Cerebellar cortex (tissue), 1 donor: ENCODE measurements at regions not wholly inside any gene's neighbourhood (a gene's known extent, or its start where the extent isn't known, plus 50 kb on each side); places are given as distances from the start of the nearest gene placed in this dataset.
"Not testable (repeated sequence)": the region's sequence is repeated elsewhere in the genome, so short reads cannot be mapped to it uniquely, and the experiment has no call there.

Experiments
- DNase-seq: peaks from one replicate; pipeline ENCODE4 v3.0.0-alpha.2; 2015; ENCODE audit warnings: low spot score

DNA sequence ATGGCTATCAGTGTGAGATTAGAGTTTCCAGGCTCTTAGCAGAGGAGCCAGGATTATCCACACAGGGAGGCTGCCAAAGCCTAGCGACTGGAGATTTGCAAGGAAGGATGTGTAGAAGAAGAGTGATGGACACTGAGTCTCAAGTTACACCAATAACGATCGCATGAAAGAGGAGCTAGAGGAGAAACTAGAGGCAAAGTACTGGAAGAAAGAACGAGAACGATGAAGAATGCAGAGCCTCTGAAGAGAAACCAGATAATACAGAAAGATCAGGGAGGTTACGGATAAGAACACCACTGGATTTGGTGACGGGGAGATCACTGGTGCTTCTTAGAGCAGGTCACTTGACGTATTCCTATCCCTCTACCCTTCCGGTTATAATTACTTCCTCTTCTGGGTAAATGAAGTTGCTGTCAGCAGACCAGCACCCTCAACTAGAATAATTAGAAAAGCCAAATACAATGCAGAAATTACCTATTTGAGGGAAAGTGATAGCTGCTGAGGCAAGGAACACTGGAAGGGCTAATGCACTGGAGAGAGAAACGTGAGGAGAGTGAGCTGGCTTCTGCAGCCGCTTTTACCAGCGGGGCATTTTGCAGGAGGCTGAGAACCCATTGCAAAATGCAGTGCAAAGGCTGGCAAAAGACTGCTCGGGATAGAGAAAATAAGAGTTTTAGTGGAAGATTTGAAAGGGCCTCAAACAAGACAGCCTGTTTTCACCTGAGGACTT lies 93.1 kb upstream of the HIF1A start:
- no peak for DNase-seq

DNA sequence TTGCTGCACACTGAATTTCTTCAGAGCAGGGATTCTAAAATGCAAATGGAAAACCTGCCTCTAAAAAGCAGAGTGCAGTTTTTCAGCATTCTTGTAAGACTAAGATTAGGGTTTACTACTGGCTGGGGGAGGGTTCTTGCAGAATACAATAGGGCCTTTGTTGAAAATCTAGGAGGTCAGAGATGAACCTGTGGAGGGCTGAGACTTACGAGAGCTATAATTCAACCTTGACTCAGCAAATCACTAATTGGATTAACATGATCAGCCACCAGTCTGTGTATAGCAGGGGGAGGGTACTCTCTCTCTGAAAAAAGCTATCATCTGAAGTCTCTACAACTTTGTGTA lies 92.6 kb upstream of the HIF1A start:
- DNase-seq: no peak

DNA sequence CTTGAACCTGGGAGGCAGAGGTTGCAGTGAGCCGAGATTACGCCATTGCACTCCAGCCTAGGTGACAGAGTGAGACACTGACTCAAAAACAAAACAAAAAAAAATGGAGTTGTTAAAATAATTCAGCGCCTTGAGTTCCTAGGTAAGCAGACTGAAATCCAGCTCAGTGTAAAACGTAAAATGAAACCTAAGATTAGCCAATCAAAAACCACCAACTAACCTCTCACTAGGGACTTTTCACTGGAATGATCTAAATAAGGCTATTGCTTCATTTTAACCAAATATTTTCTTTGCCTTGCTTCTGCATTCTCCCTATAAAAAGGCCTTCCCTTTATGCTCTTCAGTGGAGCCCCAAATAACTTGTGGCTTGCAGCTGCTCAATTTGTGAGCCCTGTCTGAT lies 91.6 kb upstream of the HIF1A start:
- no peak for DNase-seq

- DNase-seq: no peak
These were observed 87.6 kb upstream of the HIF1A start for GRCh38 chr14:61607570-61608244.

DNA sequence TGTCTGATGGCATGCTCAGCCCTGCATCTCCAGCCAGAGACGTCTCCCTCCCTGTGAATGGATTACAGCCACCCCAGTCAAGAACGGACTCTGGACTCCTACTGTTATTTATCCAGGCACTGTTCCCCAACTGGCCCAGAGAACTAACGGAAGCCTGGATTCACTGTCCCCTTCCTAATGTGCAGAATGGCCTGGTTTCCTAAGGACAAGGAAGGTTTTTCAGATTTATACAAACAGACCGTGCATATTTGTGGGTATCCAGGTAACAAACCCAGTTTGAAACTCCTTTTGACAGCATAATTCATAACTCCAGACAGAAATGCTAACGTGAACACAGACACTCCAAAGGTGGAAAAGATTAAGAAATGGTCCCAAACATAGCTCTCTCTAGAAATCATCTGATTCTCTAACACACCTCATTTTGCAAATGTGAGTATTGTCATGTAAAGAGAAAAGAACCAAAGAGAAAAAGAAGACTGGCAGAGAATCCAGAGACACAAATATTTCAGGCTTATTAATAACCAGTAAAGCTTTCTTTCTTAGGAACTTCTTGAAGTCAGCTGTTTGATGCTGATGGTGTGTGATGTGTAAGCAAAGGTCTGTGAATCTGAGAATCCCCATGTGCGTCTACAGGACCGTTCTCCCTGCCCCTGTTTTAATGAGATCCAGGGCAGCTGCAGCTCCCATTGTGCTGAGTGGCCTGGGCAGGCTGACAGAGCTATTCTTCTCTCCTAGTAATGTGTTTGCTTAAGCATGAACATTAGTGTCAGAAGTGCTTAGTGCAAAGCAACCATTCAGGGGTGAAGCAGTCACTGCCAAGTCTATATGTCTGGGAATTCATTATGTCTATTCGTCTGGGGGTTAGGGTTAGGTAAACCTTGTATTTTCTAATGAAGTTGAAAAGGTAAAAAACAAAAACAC lies 86.8 kb upstream of the HIF1A start:
- DNase-seq: peak; percentile 92

- peak; percentile 83 for DNase-seq
These were observed 86.0 kb upstream of the HIF1A start for GRCh38 chr14:61609191-61609843.

- no peak for DNase-seq
These were observed 85.4 kb upstream of the HIF1A start for GRCh38 chr14:61609884-61610283.

DNA sequence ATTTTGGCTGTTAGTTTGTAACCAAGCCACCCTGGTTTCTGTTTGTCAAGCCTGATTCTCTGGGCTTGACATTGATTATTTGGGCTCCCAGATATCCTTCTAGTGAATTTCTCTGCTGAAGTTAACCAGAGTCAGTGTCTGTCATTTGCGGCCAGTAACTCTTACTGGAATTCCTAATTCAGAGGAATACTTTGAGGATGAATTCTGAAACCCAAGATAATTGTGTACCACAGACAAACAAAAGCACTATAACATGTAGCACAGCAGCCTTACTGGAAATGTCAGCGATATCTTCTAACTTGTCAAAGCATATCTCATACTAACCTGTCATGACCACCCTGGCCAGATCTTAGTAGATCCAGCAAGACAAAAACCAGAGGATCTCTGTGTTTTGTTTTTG lies 84.4 kb upstream of the HIF1A start:
- no peak for DNase-seq

DNA sequence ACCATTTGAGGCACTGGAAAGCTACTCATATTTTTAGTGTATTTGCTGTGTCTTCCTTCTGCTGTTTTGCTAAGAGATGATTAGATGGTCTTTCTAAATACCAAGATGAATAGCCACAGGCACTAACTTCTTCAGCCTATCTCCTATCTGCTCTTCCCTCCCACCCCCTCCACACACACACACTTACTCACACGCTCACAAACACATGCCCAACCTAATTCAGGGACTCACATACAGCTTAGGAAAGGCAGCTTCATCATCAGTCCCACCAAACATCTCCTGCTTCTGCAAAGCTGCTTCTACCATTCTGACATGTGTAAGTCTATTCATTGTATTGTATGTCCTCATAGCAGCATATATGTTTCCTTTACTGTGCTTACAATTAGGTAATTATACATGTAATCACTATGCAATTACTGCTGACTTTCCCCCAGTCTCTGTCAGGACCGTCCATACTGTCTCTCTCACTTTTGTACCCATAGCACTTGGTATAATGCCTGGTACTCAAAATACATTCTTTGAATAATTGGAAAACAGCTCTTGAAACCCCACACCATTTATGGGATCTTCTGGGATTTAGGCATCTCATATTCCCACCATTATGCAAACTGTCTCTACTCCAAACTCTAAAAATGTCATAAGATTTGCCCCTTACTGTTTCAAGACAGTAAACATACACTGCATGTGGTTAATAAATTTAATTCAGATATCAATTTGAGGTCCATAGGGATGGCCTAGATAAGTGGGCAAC lies 83.3 kb upstream of the HIF1A start:
- DNase-seq: no peak

DNA sequence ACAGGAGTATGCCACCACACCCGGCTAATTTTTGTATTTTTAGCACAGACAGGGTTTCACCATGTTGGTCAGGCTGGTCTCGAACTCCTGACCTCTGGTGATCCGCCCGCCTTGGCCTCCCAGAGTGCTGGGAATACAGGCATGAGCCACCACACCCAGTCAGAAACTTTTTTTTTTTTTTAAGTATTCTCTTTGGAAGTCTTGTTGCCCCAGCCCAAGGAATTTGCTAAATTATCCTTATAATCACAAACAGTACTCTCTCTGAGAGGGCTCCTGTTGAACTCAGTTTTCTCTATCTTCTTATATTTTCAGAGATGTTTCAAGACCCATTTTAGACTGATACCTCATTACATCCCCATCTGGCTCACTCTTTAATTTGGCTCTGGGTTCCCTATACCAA lies 82.3 kb upstream of the HIF1A start:
- DNase-seq: not testable (repeated sequence)

- no peak for DNase-seq
These were observed 80.6 kb upstream of the HIF1A start for GRCh38 chr14:61614693-61615092.

DNA sequence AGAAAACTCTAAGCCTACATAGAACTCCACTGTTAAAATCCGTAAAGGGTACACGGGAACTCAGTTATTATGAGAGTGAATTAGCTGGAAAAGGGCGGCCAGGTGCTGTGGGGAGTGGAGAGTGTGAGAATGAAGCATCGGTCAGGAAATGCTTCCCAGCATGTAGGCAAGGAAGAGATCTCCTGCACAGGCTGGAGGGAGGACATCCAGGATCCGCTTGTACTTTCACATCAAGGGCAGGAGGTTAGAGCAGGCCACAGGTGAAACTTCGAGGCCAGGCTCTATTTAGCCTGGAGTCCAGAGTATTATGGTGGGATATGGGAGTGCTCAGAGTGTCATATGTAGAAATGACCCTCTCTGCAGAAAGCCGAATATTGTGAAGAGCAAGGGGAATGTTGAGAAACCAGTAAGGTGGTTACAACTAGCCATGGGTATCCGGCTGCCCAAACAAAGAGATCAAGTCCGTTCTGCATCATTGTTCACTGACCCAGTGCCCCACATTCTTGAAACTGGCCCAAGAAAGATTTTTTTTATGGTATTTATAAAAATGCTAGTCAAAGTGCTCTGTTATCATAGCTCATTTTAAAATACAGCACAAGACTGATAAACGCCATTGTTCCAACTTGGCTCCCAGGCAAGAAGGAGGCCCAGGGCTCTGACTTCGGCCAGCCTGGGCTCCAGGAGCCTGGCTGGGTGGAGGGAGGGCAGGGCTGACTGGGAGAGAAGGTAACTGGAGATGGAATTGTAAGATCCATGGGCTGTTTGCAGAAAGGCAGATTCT lies 79.4 kb upstream of the HIF1A start:
- DNase-seq: no peak

DNA sequence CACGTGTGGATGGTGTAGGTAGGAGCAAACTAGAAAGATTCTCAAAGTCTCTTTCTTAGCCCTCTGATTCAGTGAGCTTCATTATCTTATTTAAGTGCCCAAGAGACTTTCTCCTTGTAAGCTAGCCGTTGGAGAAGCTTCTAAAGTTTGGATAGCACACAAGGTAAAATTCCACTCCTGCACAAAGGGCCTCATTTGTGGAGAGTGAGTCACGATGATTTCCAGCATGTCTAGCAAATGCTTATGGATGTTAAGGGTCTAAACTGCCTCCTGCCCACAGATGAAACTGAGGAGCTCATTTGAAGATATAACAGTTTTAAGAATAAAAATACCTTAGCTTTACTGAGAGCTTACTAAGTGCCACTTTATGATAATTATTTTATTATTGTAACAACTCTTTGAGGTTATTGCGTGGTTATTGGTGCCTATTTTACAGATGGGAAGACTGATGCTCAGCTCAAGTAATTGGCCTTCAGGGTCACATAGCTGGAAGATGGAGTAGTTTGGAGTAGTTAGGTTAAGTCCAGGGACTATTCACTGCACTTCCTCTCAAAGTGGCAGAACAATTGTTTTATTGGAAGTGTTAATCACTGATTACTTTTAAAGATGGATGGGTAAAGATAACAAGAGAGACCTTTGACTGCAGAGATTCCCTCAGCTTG lies 78.7 kb upstream of the HIF1A start:
- no peak for DNase-seq

- no peak for DNase-seq
These were observed 76.9 kb upstream of the HIF1A start for GRCh38 chr14:61618448-61618847.

GRCh38 chr14:61619494-61619893 lies 75.8 kb upstream of the HIF1A start:
- no peak for DNase-seq

GRCh38 chr14:61620130-61620946 lies 75.0 kb upstream of the HIF1A start:
- DNase-seq: no peak

- no peak for DNase-seq
These were observed 73.9 kb upstream of the HIF1A start for GRCh38 chr14:61621444-61621843.

DNA sequence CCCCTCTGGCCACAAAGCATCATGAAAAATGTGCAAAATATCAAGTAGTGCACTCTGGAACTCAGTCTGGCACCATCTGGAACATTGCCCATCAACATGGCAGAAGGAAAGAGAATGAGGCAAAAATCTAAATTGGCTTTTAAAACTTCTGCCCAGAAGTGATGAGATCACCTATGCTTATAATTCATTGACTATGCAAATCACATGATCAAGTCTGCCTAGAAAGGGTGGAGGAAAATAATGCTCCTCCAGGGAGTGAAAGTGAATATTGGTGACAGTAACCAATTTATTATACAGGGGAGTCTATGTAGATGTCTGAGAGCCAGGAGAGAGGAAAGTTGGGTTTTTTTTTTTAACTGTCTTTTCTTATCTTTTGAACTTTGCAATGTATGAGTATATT lies 73.3 kb upstream of the HIF1A start:
- no peak for DNase-seq

- DNase-seq: no peak
These were observed 71.4 kb upstream of the HIF1A start for GRCh38 chr14:61623927-61624326.
